ENCODE measurements at regions not wholly inside any gene's neighbourhood (a gene's known extent, or its start where the extent isn't known, plus 50 kb on each side); places are given as distances from the start of the nearest gene placed in this dataset.

- ATAC-seq (ENCODE audit: low FRiP score): no peak
- no peak for TF ChIP-seq CTCF (IDR thresholded peaks at IDR 0.05)
- DNase-seq (ENCODE audit: low spot score): no peak
These were observed 426.4 kb downstream of the TCERG1L start for GRCh38 chr10:130885021-130885655.

- no peak for ATAC-seq (ENCODE audit: low FRiP score)
- no peak for DNase-seq (ENCODE audit: low spot score)
- TF ChIP-seq CTCF (IDR thresholded peaks at IDR 0.05): no peak
These were observed 424.4 kb downstream of the TCERG1L start for GRCh38 chr10:130887170-130887569.

- no peak for TF ChIP-seq CTCF (IDR thresholded peaks at IDR 0.05)
- no peak for DNase-seq (ENCODE audit: low spot score)
- ATAC-seq (ENCODE audit: low FRiP score): no peak
These were observed 423.0 kb downstream of the TCERG1L start for GRCh38 chr10:130888493-130888892.

GRCh38 chr10:130889240-130889639 lies 422.3 kb downstream of the TCERG1L start:
- no peak for ATAC-seq (ENCODE audit: low FRiP score)
- DNase-seq (ENCODE audit: low spot score): no peak
- TF ChIP-seq CTCF (IDR thresholded peaks at IDR 0.05): no peak

GRCh38 chr10:130889780-130890179 lies 421.7 kb downstream of the TCERG1L start:
- TF ChIP-seq CTCF (IDR thresholded peaks at IDR 0.05): no peak
- ATAC-seq (ENCODE audit: low FRiP score): no peak

GRCh38 chr10:130891066-130891465 lies 420.5 kb downstream of the TCERG1L start:
- no peak for DNase-seq (ENCODE audit: low spot score)
- no peak for TF ChIP-seq CTCF (IDR thresholded peaks at IDR 0.05)
- ATAC-seq (ENCODE audit: low FRiP score): no peak

More at GRCh38 chr10:130889780-130890179, 421.7 kb downstream of the TCERG1L start:
- DNase-seq (ENCODE audit: low spot score): no peak

- ATAC-seq (ENCODE audit: low FRiP score) (no peak), DNase-seq (ENCODE audit: low spot score) (no peak)
- TF ChIP-seq CTCF (IDR thresholded peaks at IDR 0.05): no peak
These were observed 417.1 kb downstream of the TCERG1L start for GRCh38 chr10:130894471-130894870.
